ENCODE measurements at regions not wholly inside any gene's neighbourhood (a gene's known extent, or its start where the extent isn't known, plus 50 kb on each side); places are given as distances from the start of the nearest gene placed in this dataset.

DNA sequence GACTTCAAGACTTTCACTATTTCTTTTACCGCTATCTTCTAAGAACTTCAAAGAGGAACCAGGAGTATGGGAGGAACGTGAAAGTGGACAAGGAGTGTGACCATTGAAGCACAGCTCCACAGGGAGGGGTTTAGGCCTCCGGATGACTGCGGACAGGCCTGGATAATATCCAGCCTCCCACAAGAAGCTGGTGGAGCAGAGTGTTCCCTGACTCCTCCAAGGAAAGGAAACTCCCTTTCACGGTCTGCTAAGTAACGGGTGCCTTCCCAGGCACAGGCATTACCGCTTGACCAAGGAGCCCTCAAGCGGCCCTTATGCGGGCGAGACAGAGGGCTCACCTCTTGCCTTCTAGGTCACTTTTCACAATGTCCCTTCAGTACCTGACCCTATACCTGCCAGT, 267.0 kb downstream of the RPL10L start:
- no peak for ATAC-seq
- TF ChIP-seq, protein P1, sequence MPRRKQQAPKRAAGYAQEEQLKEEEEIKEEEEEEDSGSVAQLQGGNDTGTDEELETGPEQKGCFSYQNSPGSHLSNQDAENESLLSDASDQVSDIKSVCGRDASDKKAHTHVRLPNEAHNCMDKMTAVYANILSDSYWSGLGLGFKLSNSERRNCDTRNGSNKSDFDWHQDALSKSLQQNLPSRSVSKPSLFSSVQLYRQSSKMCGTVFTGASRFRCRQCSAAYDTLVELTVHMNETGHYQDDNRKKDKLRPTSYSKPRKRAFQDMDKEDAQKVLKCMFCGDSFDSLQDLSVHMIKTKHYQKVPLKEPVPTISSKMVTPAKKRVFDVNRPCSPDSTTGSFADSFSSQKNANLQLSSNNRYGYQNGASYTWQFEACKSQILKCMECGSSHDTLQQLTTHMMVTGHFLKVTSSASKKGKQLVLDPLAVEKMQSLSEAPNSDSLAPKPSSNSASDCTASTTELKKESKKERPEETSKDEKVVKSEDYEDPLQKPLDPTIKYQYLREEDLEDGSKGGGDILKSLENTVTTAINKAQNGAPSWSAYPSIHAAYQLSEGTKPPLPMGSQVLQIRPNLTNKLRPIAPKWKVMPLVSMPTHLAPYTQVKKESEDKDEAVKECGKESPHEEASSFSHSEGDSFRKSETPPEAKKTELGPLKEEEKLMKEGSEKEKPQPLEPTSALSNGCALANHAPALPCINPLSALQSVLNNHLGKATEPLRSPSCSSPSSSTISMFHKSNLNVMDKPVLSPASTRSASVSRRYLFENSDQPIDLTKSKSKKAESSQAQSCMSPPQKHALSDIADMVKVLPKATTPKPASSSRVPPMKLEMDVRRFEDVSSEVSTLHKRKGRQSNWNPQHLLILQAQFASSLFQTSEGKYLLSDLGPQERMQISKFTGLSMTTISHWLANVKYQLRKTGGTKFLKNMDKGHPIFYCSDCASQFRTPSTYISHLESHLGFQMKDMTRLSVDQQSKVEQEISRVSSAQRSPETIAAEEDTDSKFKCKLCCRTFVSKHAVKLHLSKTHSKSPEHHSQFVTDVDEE (CRISPR knock-in tag; IDR thresholded peaks at IDR 0.05): no peak
- TF ChIP-seq ZFP30 (CRISPR knock-in tag; IDR thresholded peaks at IDR 0.05): no peak
- no peak for TF ChIP-seq ZNF8 (CRISPR knock-in tag; IDR thresholded peaks at IDR 0.05)
- TF ChIP-seq ESRRG (CRISPR knock-in tag; IDR thresholded peaks at IDR 0.05): no peak
- TF ChIP-seq, protein P2, sequence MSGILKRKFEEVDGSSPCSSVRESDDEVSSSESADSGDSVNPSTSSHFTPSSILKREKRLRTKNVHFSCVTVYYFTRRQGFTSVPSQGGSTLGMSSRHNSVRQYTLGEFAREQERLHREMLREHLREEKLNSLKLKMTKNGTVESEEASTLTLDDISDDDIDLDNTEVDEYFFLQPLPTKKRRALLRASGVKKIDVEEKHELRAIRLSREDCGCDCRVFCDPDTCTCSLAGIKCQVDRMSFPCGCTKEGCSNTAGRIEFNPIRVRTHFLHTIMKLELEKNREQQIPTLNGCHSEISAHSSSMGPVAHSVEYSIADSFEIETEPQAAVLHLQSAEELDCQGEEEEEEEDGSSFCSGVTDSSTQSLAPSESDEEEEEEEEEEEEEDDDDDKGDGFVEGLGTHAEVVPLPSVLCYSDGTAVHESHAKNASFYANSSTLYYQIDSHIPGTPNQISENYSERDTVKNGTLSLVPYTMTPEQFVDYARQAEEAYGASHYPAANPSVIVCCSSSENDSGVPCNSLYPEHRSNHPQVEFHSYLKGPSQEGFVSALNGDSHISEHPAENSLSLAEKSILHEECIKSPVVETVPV (CRISPR knock-in tag; IDR thresholded peaks at IDR 0.05): no peak
- no peak for TF ChIP-seq OSR1 (CRISPR knock-in tag; IDR thresholded peaks at IDR 0.05)
- TF ChIP-seq ZFP3 (CRISPR knock-in tag; IDR thresholded peaks at IDR 0.05): no peak
- TF ChIP-seq PPARA (CRISPR knock-in tag; IDR thresholded peaks at IDR 0.05; ENCODE audit: borderline replicate concordance): no peak
- TF ChIP-seq ZC3H10 (CRISPR knock-in tag; IDR thresholded peaks at IDR 0.05): no peak
- TF ChIP-seq TCF4 (CRISPR knock-in tag; IDR thresholded peaks at IDR 0.05; ENCODE audit: borderline replicate concordance): no peak
- TF ChIP-seq, protein P3, sequence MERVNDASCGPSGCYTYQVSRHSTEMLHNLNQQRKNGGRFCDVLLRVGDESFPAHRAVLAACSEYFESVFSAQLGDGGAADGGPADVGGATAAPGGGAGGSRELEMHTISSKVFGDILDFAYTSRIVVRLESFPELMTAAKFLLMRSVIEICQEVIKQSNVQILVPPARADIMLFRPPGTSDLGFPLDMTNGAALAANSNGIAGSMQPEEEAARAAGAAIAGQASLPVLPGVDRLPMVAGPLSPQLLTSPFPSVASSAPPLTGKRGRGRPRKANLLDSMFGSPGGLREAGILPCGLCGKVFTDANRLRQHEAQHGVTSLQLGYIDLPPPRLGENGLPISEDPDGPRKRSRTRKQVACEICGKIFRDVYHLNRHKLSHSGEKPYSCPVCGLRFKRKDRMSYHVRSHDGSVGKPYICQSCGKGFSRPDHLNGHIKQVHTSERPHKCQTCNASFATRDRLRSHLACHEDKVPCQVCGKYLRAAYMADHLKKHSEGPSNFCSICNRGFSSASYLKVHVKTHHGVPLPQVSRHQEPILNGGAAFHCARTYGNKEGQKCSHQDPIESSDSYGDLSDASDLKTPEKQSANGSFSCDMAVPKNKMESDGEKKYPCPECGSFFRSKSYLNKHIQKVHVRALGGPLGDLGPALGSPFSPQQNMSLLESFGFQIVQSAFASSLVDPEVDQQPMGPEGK (CRISPR knock-in tag; IDR thresholded peaks at IDR 0.05; ENCODE audit: borderline replicate concordance): no peak
- no peak for TF ChIP-seq SNAI2 (CRISPR knock-in tag; IDR thresholded peaks at IDR 0.05)
- TF ChIP-seq RARB (CRISPR knock-in tag; IDR thresholded peaks at IDR 0.05): no peak
- no peak for TF ChIP-seq CSDC2 (CRISPR knock-in tag; IDR thresholded peaks at IDR 0.05)
- TF ChIP-seq ZNF70 (CRISPR knock-in tag; IDR thresholded peaks at IDR 0.05): no peak
- TF ChIP-seq, protein P4, sequence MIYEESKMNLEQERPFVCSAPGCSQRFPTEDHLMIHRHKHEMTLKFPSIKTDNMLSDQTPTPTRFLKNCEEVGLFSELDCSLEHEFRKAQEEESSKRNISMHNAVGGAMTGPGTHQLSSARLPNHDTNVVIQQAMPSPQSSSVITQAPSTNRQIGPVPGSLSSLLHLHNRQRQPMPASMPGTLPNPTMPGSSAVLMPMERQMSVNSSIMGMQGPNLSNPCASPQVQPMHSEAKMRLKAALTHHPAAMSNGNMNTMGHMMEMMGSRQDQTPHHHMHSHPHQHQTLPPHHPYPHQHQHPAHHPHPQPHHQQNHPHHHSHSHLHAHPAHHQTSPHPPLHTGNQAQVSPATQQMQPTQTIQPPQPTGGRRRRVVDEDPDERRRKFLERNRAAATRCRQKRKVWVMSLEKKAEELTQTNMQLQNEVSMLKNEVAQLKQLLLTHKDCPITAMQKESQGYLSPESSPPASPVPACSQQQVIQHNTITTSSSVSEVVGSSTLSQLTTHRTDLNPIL (CRISPR knock-in tag; IDR thresholded peaks at IDR 0.05; ENCODE audit: low read depth): no peak
- no peak for TF ChIP-seq GLIS3 (CRISPR knock-in tag; IDR thresholded peaks at IDR 0.05)
- no peak for TF ChIP-seq ISL1 (CRISPR knock-in tag; IDR thresholded peaks at IDR 0.05)
- no peak for TF ChIP-seq ARNTL (CRISPR knock-in tag; IDR thresholded peaks at IDR 0.05; ENCODE audit: borderline replicate concordance, low read depth)

DNA sequence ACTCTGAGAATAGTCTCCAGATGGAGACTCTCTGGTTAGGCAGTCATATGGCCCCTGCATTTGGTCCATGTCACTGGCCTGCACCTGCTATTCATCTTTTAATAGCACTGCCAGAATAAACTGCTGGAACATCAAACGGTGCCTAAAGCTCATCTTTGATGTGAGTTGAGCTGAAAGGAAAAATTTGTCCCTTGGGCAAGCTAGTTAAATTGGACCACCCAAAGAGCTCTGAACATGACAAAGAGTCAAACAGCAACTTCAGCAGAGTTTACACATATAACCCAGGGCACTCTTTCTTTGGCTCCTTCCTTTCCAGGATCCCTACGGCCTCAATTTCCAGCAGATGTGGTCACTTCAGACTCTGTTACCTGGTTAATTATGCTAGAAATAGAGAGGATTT, 269.9 kb downstream of the RPL10L start:
- TF ChIP-seq PPARA (CRISPR knock-in tag; IDR thresholded peaks at IDR 0.05; ENCODE audit: borderline replicate concordance) (no peak), GLIS3 (CRISPR knock-in tag; IDR thresholded peaks at IDR 0.05) (no peak), TCF4 (CRISPR knock-in tag; IDR thresholded peaks at IDR 0.05; ENCODE audit: borderline replicate concordance) (no peak), ZFP30 (CRISPR knock-in tag; IDR thresholded peaks at IDR 0.05) (no peak), ZC3H10 (CRISPR knock-in tag; IDR thresholded peaks at IDR 0.05) (no peak), BACH2 (CRISPR knock-in tag; IDR thresholded peaks at IDR 0.05; ENCODE audit: borderline replicate concordance) (no peak)
- ATAC-seq: no peak

DNA sequence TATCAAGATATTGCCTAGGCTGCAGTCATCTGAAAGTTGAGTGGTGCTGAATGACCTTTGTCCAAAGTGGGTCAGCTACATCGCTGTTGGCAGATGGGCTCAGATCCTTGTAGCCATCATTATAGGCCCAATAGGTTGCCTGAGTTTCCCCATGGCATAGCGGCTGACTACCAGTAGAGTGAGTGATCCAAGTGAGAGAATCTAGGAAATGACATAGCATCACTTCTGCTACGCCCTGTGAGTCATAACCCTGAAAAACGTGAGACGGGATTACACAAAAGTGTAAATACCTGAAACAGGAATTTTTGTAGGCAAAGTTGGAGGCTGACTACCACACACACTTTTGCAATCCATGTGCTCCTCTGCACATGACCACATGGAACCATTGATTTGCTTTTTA, 273.3 kb downstream of the RPL10L start:
- ATAC-seq: no peak
- TF ChIP-seq ZNF70 (CRISPR knock-in tag; IDR thresholded peaks at IDR 0.05) (no peak), OSR1 (CRISPR knock-in tag; IDR thresholded peaks at IDR 0.05) (no peak), ISL1 (CRISPR knock-in tag; IDR thresholded peaks at IDR 0.05) (no peak), ZFP3 (CRISPR knock-in tag; IDR thresholded peaks at IDR 0.05) (no peak), SNAI2 (CRISPR knock-in tag; IDR thresholded peaks at IDR 0.05) (no peak), ZFP30 (CRISPR knock-in tag; IDR thresholded peaks at IDR 0.05) (no peak), BACH2 (CRISPR knock-in tag; IDR thresholded peaks at IDR 0.05; ENCODE audit: borderline replicate concordance) (no peak), GLIS3 (CRISPR knock-in tag; IDR thresholded peaks at IDR 0.05) (no peak), ESRRG (CRISPR knock-in tag; IDR thresholded peaks at IDR 0.05) (no peak)
- TF ChIP-seq, protein P5, sequence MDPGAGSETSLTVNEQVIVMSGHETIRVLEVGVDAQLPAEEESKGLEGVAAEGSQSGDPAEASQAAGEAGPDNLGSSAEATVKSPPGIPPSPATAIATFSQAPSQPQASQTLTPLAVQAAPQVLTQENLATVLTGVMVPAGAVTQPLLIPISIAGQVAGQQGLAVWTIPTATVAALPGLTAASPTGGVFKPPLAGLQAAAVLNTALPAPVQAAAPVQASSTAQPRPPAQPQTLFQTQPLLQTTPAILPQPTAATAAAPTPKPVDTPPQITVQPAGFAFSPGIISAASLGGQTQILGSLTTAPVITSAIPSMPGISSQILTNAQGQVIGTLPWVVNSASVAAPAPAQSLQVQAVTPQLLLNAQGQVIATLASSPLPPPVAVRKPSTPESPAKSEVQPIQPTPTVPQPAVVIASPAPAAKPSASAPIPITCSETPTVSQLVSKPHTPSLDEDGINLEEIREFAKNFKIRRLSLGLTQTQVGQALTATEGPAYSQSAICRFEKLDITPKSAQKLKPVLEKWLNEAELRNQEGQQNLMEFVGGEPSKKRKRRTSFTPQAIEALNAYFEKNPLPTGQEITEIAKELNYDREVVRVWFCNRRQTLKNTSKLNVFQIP (CRISPR knock-in tag; IDR thresholded peaks at IDR 0.05; ENCODE audit: borderline replicate concordance, low read depth): no peak
- TF ChIP-seq, protein P2 (CRISPR knock-in tag; IDR thresholded peaks at IDR 0.05): no peak
- TF ChIP-seq, protein P3 (CRISPR knock-in tag; IDR thresholded peaks at IDR 0.05; ENCODE audit: borderline replicate concordance): no peak

Data from SK-N-SH treated with all-trans-retinoic acid at 6 μM for 48 hours (cell line).